ENCODE measurements at regions not wholly inside any gene's neighbourhood (a gene's known extent, or its start where the extent isn't known, plus 50 kb on each side); places are given as distances from the start of the nearest gene placed in this dataset.
"Not testable (repeated sequence)": the region's sequence is repeated elsewhere in the genome, so short reads cannot be mapped to it uniquely, and the experiment has no call there.

GRCh38 chr21:6363591-6363990 is 4157.8 kb upstream of the TPTE start:
- H3K27me3 ChIP-seq (ENCODE audit: control insufficient read depth in 2 of 2, insufficient read depth in 1 of 2, low read length in 1 of 2); H3K4me1 ChIP-seq (ENCODE audit: control insufficient read depth in 2 of 2, insufficient read depth in 2 of 2, low read length in 2 of 2); H3K27ac ChIP-seq (ENCODE audit: low read depth in 1 of 2, low read length in 1 of 2); DNase-seq (ENCODE audit: low read depth in 6 of 9, low spot score in 9 of 9); H3K36me3 ChIP-seq (ENCODE audit: control insufficient read depth in 2 of 2, insufficient read depth in 2 of 2, low read length in 1 of 2); H3K9me3 ChIP-seq (ENCODE audit: control insufficient read depth in 2 of 2, insufficient read depth in 1 of 2, low read length in 1 of 2); H3K4me3 ChIP-seq (ENCODE audit: low read length in 2 of 2): not testable (repeated sequence)
- no CpG with 5 or more reads among the region's 1 CpG for WGBS

GRCh38 chr21:6368824-6369223 is 4152.6 kb upstream of the TPTE start:
- H3K4me1 ChIP-seq (ENCODE audit: control insufficient read depth in 2 of 2, insufficient read depth in 2 of 2, low read length in 2 of 2); H3K36me3 ChIP-seq (ENCODE audit: control insufficient read depth in 2 of 2, insufficient read depth in 2 of 2, low read length in 1 of 2); H3K9me3 ChIP-seq (ENCODE audit: control insufficient read depth in 2 of 2, insufficient read depth in 1 of 2, low read length in 1 of 2); H3K4me3 ChIP-seq (ENCODE audit: low read length in 2 of 2); DNase-seq (ENCODE audit: low read depth in 6 of 9, low spot score in 9 of 9); H3K27ac ChIP-seq (ENCODE audit: low read depth in 1 of 2, low read length in 1 of 2); H3K27me3 ChIP-seq (ENCODE audit: control insufficient read depth in 2 of 2, insufficient read depth in 1 of 2, low read length in 1 of 2): not testable (repeated sequence)
- 17% methylated on average over 2 of the region's 7 CpGs for WGBS

GRCh38 chr21:6373253-6373652 is 4148.1 kb upstream of the TPTE start:
- peak in 1 of 9 donors; percentile 21 for DNase-seq (ENCODE audit: low read depth in 6 of 9, low spot score in 9 of 9)
- H3K27ac ChIP-seq (ENCODE audit: low read depth in 1 of 2, low read length in 1 of 2); H3K27me3 ChIP-seq (ENCODE audit: control insufficient read depth in 2 of 2, insufficient read depth in 1 of 2, low read length in 1 of 2); H3K4me1 ChIP-seq (ENCODE audit: control insufficient read depth in 2 of 2, insufficient read depth in 2 of 2, low read length in 2 of 2); H3K9me3 ChIP-seq (ENCODE audit: control insufficient read depth in 2 of 2, insufficient read depth in 1 of 2, low read length in 1 of 2); H3K36me3 ChIP-seq (ENCODE audit: control insufficient read depth in 2 of 2, insufficient read depth in 2 of 2, low read length in 1 of 2); H3K4me3 ChIP-seq (ENCODE audit: low read length in 2 of 2): not testable (repeated sequence)
- no CpG with 5 or more reads among the region's 3 CpGs for WGBS

GRCh38 chr21:6374232-6374631 is 4147.2 kb upstream of the TPTE start:
- H3K4me3 ChIP-seq (ENCODE audit: low read length in 2 of 2); H3K9me3 ChIP-seq (ENCODE audit: control insufficient read depth in 2 of 2, insufficient read depth in 1 of 2, low read length in 1 of 2); H3K36me3 ChIP-seq (ENCODE audit: control insufficient read depth in 2 of 2, insufficient read depth in 2 of 2, low read length in 1 of 2); H3K27ac ChIP-seq (ENCODE audit: low read depth in 1 of 2, low read length in 1 of 2); H3K27me3 ChIP-seq (ENCODE audit: control insufficient read depth in 2 of 2, insufficient read depth in 1 of 2, low read length in 1 of 2); H3K4me1 ChIP-seq (ENCODE audit: control insufficient read depth in 2 of 2, insufficient read depth in 2 of 2, low read length in 2 of 2): not testable (repeated sequence)
- DNase-seq (ENCODE audit: low read depth in 6 of 9, low spot score in 9 of 9): peak in 3 of 9 donors; percentile 14 to 35 (median 22)
- WGBS: 36% methylated on average over 12 of the region's 12 CpGs

- DNase-seq (ENCODE audit: low read depth in 6 of 9, low spot score in 9 of 9): peak in 1 of 9 donors; percentile 1
- H3K9me3 ChIP-seq (ENCODE audit: control insufficient read depth in 2 of 2, insufficient read depth in 1 of 2, low read length in 1 of 2); H3K4me1 ChIP-seq (ENCODE audit: control insufficient read depth in 2 of 2, insufficient read depth in 2 of 2, low read length in 2 of 2); H3K4me3 ChIP-seq (ENCODE audit: low read length in 2 of 2); H3K27me3 ChIP-seq (ENCODE audit: control insufficient read depth in 2 of 2, insufficient read depth in 1 of 2, low read length in 1 of 2); H3K27ac ChIP-seq (ENCODE audit: low read depth in 1 of 2, low read length in 1 of 2); H3K36me3 ChIP-seq (ENCODE audit: control insufficient read depth in 2 of 2, insufficient read depth in 2 of 2, low read length in 1 of 2): not testable (repeated sequence)
- 82% methylated on average over 4 of the region's 4 CpGs for WGBS
These were observed 4146.5 kb upstream of the TPTE start for GRCh38 chr21:6374926-6375325.

- H3K27me3 ChIP-seq (ENCODE audit: control insufficient read depth in 2 of 2, insufficient read depth in 1 of 2, low read length in 1 of 2); H3K4me1 ChIP-seq (ENCODE audit: control insufficient read depth in 2 of 2, insufficient read depth in 2 of 2, low read length in 2 of 2); H3K36me3 ChIP-seq (ENCODE audit: control insufficient read depth in 2 of 2, insufficient read depth in 2 of 2, low read length in 1 of 2); H3K27ac ChIP-seq (ENCODE audit: low read depth in 1 of 2, low read length in 1 of 2); H3K4me3 ChIP-seq (ENCODE audit: low read length in 2 of 2); DNase-seq (ENCODE audit: low read depth in 6 of 9, low spot score in 9 of 9); H3K9me3 ChIP-seq (ENCODE audit: control insufficient read depth in 2 of 2, insufficient read depth in 1 of 2, low read length in 1 of 2): not testable (repeated sequence)
- 72% methylated on average over 3 of the region's 5 CpGs for WGBS
These were observed 4145.6 kb upstream of the TPTE start for GRCh38 chr21:6375776-6376175.

GRCh38 chr21:6376321-6377070 is 4144.9 kb upstream of the TPTE start:
- H3K4me1 ChIP-seq (ENCODE audit: control insufficient read depth in 2 of 2, insufficient read depth in 2 of 2, low read length in 2 of 2); H3K27me3 ChIP-seq (ENCODE audit: control insufficient read depth in 2 of 2, insufficient read depth in 1 of 2, low read length in 1 of 2); H3K27ac ChIP-seq (ENCODE audit: low read depth in 1 of 2, low read length in 1 of 2); H3K4me3 ChIP-seq (ENCODE audit: low read length in 2 of 2); DNase-seq (ENCODE audit: low read depth in 6 of 9, low spot score in 9 of 9); H3K9me3 ChIP-seq (ENCODE audit: control insufficient read depth in 2 of 2, insufficient read depth in 1 of 2, low read length in 1 of 2); H3K36me3 ChIP-seq (ENCODE audit: control insufficient read depth in 2 of 2, insufficient read depth in 2 of 2, low read length in 1 of 2): not testable (repeated sequence)
- 83% methylated on average over 9 of the region's 9 CpGs for WGBS
